Thyroid gland (tissue), 4 donors: ENCODE measurements at regions not wholly inside any gene's neighbourhood (a gene's known extent, or its start where the extent isn't known, plus 50 kb on each side); places are given as distances from the start of the nearest gene placed in this dataset.
"Not testable (repeated sequence)": the region's sequence is repeated elsewhere in the genome, so short reads cannot be mapped to it uniquely, and the experiment has no call there.

ENCODE experiments used
- DNase-seq, 2 donors: peaks; one replicate each; pipeline ENCODE4 v3.0.0-alpha.2; 2019
- H3K27ac ChIP-seq, 3 donors: fragments of 200-600 bp; sonication (generic); 1 replicate in 2 of 3; 2 replicates in 1 of 3; pipeline ENCODE4 v1.5.1; 2016 to 2019; ENCODE audit warnings: mild to moderate bottlenecking in 1 of 3, moderate library complexity in 1 of 3
- H3K27me3 ChIP-seq: fragments of 200-600 bp; sonication (generic); one replicate; pipeline ENCODE4 v1.5.1; 2019
- H3K36me3 ChIP-seq, 2 donors: fragments of 200-600 bp; sonication (generic); one replicate each; pipeline ENCODE4 v1.5.1; 2016 to 2019
- H3K4me1 ChIP-seq, 2 donors: fragments of 200-600 bp; sonication (generic); one replicate each; pipeline ENCODE4 v1.5.1; 2017 to 2019
- H3K4me3 ChIP-seq, 3 donors: fragments of 200-600 bp; sonication (generic); replicated peaks in 1 of 3; 1 replicate in 2 of 3; 2 replicates in 1 of 3; pipeline ENCODE4 v1.5.1; 2016; ENCODE audit warnings: mild to moderate bottlenecking in 1 of 3
- H3K9me3 ChIP-seq: fragments of 200-600 bp; sonication (generic); one replicate; pipeline ENCODE4 v1.5.1; 2017
- CTCF ChIP-seq, 6 experiments: fragments of 200-600 bp in 3 of 6; fragments of 450-650 bp in 3 of 6; sonication (generic) in 3 of 6; IDR thresholded peaks; one replicate each; pipeline ENCODE4 v1.5.1; 2016 to 2019; ENCODE audit warnings: antibody characterized with exemption in 6 of 6, mild to moderate bottlenecking in 2 of 6, inconsistent platforms in 1 of 6, moderate library complexity in 1 of 6
- POLR2A ChIP-seq, 2 donors: fragments of 450-650 bp; IDR thresholded peaks; one replicate each; pipeline ENCODE4 v1.6.1; 2017; ENCODE audit warnings: antibody characterized with exemption in 2 of 2, mild to moderate bottlenecking in 2 of 2, moderate library complexity in 1 of 2
- WGBS, 2 donors: methylation state at CpG; one replicate each; pipeline ENCODE4 v1.1.5; 2017; 5-methylcytosine and 5-hydroxymethylcytosine counted together
- intact Hi-C: fragments of 100-400 bp; cut with DNase I; formaldehyde crosslinking; loops from one replicate; pipeline ENCODE4 v1.15.1; 2023

- no peaks in the 10 kb centered on the region for H3K36me3 ChIP-seq
- no peak overlapping the region for H3K27ac ChIP-seq
- 75 to 79% methylated on average over 5 of the region's 5 CpGs for WGBS, 2 donors
- intact Hi-C loops, result no loop called here
- no peaks in the 10 kb centered on the region for H3K9me3 ChIP-seq
- no peak overlapping the region for H3K4me3 ChIP-seq
- no peak for TF ChIP-seq POLR2A (IDR thresholded peaks at IDR 0.05)
- no peak for TF ChIP-seq CTCF (IDR thresholded peaks at IDR 0.05)
- no peaks in the 10 kb centered on the region for H3K27me3 ChIP-seq
- peaks cover 7 to 13% of the 10 kb centered on the region in 2 donors for H3K4me1 ChIP-seq
- no peak for DNase-seq
Observed at GRCh38 chr3:182514236-182514964, 278.9 kb upstream of the ATP11B start.

GRCh38 chr3:182516597-182517336, 276.5 kb upstream of the ATP11B start:
- TF ChIP-seq CTCF (IDR thresholded peaks at IDR 0.05), result no peak
- no peak for TF ChIP-seq POLR2A (IDR thresholded peaks at IDR 0.05)
- Histone ChIP-seq H3K4me3 (no peak overlapping the region), H3K27me3 (no peaks in the 10 kb centered on the region), H3K9me3 (no peaks in the 10 kb centered on the region), H3K4me1 (no peaks in the 10 kb centered on the region), H3K27ac (no peak overlapping the region), H3K36me3 (no peaks in the 10 kb centered on the region)
- DNase-seq, result no peak
- 80 to 82% methylated on average over 6 of the region's 6 CpGs for WGBS, 2 donors
- intact Hi-C loops, result no loop called here

DNA sequence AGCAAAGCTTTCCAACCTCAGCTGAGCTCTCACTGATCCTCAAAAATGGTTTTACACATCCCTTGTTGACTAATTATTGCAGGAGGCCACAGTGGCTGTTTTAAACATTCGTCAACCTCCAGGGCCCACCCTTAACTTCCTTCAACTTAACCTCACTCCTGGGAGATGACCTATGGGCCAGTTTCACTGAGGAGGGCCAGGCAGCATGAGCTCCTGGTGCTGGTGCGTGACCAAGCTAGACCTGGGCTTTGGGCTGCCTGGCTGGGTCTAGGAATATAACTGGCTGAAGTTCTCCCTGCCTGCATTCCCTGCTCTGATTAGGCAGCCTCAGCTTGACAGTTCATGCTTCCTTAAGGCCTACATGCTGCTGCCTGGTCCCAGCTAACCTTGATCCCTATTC, 273.7 kb upstream of the ATP11B start:
- WGBS, 2 donors, result 86 to 92% methylated on average over 2 of the region's 2 CpGs

GRCh38 chr3:182521339-182521738, 272.0 kb upstream of the ATP11B start:
- no peak overlapping the region for H3K27ac ChIP-seq
- WGBS, 2 donors, result 89 to 91% methylated on average over 3 of the region's 3 CpGs
- TF ChIP-seq CTCF (IDR thresholded peaks at IDR 0.05), result no peak
- TF ChIP-seq POLR2A (IDR thresholded peaks at IDR 0.05), result no peak
- no peaks in the 10 kb centered on the region for H3K9me3 ChIP-seq
- H3K4me1 ChIP-seq, result no peaks in the 10 kb centered on the region
- no peaks in the 10 kb centered on the region for H3K27me3 ChIP-seq
- intact Hi-C loops, result no loop called here
- no peaks in the 10 kb centered on the region for H3K36me3 ChIP-seq
- H3K4me3 ChIP-seq, result no peak overlapping the region
- no peak for DNase-seq

More for the DNA sequence above, 273.7 kb upstream of the ATP11B start:
- Histone ChIP-seq H3K4me3 (no peak overlapping the region), H3K27me3 (no peaks in the 10 kb centered on the region), H3K9me3 (no peaks in the 10 kb centered on the region), H3K27ac (no peak overlapping the region), H3K36me3 (no peaks in the 10 kb centered on the region), H3K4me1 (no peaks in the 10 kb centered on the region)
- DNase-seq, result no peak
- intact Hi-C loops, result no loop called here
- TF ChIP-seq POLR2A (IDR thresholded peaks at IDR 0.05), result no peak
- no peak for TF ChIP-seq CTCF (IDR thresholded peaks at IDR 0.05)

DNA sequence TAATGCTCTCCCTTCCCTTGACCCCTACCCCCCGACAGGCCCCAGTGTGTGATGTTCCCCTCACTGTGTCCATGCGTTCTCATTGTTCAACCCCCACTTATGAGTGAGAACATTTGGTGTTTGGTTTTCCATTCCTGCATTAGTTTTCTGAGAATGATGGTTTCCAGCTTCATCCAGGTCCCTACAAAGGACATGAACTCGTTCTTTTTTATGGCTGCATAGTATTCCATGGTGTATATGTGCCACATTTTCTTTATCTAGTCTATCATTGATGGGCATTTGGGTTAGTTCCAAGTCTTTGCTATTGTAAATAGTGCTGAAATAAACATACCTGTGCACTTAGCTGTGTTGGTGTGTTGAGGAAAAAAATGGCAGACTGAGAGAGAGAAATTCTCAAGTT, 269.9 kb upstream of the ATP11B start:
- H3K36me3 ChIP-seq, H3K4me1 ChIP-seq, H3K27ac ChIP-seq, intact Hi-C loops, DNase-seq, H3K4me3 ChIP-seq, H3K9me3 ChIP-seq, H3K27me3 ChIP-seq: not testable (repeated sequence)
- 96% methylated on average over 3 of the region's 3 CpGs for WGBS, 2 donors
